GM06990 (cell line): ENCODE measurements at regions not wholly inside any gene's neighbourhood (a gene's known extent, or its start where the extent isn't known, plus 50 kb on each side); places are given as distances from the start of the nearest gene placed in this dataset.

ENCODE experiments used
- DNase-seq: peaks from one replicate; pipeline ENCODE4 v3.0.0-alpha.2; 2011; ENCODE audit not compliant: insufficient read length; ENCODE audit errors: extremely low read depth
- H3K27me3 ChIP-seq: replicated peaks from 2 replicates; pipeline ENCODE4 v1.6.0; 2011; ENCODE audit warnings: low read length; ENCODE audit not compliant: control insufficient read depth, insufficient read depth
- H3K36me3 ChIP-seq: 2 replicates; pipeline ENCODE4 v1.5.1; 2011; ENCODE audit warnings: low read length; ENCODE audit not compliant: control insufficient read depth, insufficient read depth
- H3K4me3 ChIP-seq: replicated peaks from 2 replicates; pipeline ENCODE4 v1.5.1; 2011; ENCODE audit warnings: low read depth, mild to moderate bottlenecking, control low read depth, low read length
- TF ChIP-seq, protein P1 (sequence below): IDR thresholded peaks from 2 replicates; pipeline ENCODE4 v1.5.1; 2011; ENCODE audit warnings: low read length, control low read depth, mild to moderate bottlenecking, inconsistent platforms; ENCODE audit not compliant: insufficient read depth, poor library complexity, severe bottlenecking

DNA sequence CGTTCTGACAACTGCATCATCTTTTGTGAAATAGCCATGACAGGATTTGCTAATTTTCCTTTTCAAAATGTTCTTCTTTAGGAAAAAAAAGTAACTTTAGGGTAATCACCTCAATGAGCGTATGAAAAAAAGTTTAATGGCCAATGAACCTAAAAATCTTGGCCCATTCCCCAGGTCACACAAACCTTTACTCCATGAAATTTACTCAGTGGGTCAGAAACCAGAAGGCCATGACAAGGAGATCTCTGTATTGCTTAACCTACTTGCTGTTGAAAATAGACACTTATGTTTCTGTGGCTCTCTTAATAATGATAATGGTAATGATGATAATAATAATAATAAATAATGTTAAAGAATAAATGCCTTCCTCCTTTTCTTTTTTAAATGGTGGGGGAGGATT is 180.8 kb upstream of the IRX3 start:
- no peaks in the 10 kb centered on the region for H3K36me3 ChIP-seq
- TF ChIP-seq, protein P1, sequence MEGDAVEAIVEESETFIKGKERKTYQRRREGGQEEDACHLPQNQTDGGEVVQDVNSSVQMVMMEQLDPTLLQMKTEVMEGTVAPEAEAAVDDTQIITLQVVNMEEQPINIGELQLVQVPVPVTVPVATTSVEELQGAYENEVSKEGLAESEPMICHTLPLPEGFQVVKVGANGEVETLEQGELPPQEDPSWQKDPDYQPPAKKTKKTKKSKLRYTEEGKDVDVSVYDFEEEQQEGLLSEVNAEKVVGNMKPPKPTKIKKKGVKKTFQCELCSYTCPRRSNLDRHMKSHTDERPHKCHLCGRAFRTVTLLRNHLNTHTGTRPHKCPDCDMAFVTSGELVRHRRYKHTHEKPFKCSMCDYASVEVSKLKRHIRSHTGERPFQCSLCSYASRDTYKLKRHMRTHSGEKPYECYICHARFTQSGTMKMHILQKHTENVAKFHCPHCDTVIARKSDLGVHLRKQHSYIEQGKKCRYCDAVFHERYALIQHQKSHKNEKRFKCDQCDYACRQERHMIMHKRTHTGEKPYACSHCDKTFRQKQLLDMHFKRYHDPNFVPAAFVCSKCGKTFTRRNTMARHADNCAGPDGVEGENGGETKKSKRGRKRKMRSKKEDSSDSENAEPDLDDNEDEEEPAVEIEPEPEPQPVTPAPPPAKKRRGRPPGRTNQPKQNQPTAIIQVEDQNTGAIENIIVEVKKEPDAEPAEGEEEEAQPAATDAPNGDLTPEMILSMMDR = no peak
- no peaks in the 10 kb centered on the region for H3K27me3 ChIP-seq
- DNase-seq = no peak
- H3K4me3 ChIP-seq = no peak overlapping the region

DNA sequence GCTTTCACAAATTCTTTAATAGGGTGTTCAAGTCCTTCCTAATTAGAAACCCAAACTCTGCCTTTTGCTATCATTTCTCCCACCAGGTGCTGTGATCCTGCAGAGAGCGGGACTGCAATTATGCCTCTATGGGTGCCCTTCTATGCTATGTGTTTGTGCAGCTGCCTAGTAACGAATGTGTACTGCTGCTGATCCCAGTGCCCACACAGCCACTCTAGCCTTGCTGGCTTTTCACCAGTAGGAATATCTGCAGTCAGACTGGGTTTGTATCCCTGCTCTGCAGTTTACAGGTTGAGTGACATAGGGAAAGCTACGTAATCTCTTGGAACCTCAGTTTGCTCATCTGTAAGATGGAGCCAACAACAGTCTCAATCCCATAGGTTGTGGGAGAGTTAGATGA is 179.6 kb upstream of the IRX3 start:
- DNase-seq = no peak
- Histone ChIP-seq H3K27me3 (no peaks in the 10 kb centered on the region), H3K4me3 (no peak overlapping the region), H3K36me3 (no peaks in the 10 kb centered on the region)
- TF ChIP-seq, protein P1 = no peak

DNA sequence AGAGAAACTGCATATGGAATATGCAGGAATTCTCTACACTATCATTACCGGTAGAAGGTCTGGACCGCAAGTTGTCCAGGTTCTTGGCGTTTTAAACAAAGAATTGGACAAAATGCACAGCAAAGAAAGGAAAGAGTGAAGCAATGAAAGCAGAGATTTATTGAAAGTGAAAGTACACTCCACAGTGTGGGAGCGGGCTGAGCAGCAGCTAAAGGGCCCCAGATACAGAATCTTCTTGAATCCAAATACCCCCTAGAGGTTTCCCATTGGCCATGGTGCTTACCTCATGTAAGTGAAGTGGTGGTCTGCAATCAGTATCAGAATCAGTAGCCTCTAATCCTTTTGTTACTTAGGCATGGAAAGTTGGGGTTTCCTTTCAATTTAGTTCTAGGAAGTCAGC is 178.5 kb upstream of the IRX3 start:
- Histone ChIP-seq H3K27me3 (no peaks in the 10 kb centered on the region), H3K36me3 (no peaks in the 10 kb centered on the region), H3K4me3 (no peak overlapping the region)
- TF ChIP-seq, protein P1 = no peak
- DNase-seq = no peak

DNA sequence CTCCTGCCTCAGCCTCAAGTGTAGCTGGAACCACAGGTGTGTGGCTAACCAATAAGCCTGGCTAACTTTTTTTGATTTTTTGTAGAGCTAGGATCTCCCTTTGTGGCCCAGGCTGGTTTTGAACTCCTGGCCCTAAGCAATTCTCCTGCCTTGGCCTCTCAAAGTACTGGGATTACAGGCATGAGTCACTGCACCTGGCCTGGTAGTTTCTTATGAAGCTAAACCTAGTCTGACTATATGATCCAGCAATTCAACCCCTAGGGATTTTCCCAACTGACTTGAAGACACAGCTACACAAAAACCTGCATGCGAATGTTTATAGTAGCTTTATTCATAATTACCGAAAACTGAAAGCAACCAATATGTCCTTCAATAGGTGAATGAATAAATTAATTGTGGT is 176.2 kb upstream of the IRX3 start:
- no peak for DNase-seq
- TF ChIP-seq, protein P1 = no peak
- Histone ChIP-seq H3K36me3 (no peaks in the 10 kb centered on the region), H3K4me3 (no peak overlapping the region), H3K27me3 (no peaks in the 10 kb centered on the region)

DNA sequence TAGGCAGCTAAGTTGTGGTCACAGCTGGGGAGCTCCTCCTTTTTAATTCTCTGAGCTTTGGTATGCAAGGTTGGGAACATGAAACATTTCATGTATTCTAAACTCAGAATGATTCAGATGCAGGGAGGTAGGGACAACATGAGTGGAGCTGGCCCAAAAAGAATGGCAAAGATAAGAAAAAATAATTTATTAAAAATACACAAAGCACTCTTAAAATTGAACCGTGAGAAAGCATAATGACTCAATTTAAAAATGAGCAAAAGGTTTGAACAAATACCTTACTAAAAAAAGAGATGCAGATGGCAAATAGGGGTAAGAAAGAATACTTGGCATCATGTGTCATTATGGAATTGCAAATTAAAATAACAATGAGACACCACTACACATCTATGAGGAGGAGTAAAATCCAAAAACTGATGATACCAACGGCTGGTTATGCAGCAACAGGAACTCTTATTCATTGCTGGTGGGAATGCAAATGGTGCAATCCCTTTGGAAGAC is 175.6 kb upstream of the IRX3 start:
- TF ChIP-seq, protein P1 = no peak
- H3K27me3 ChIP-seq = no peaks in the 10 kb centered on the region
- H3K4me3 ChIP-seq = no peak overlapping the region
- DNase-seq = no peak
- no peaks in the 10 kb centered on the region for H3K36me3 ChIP-seq

DNA sequence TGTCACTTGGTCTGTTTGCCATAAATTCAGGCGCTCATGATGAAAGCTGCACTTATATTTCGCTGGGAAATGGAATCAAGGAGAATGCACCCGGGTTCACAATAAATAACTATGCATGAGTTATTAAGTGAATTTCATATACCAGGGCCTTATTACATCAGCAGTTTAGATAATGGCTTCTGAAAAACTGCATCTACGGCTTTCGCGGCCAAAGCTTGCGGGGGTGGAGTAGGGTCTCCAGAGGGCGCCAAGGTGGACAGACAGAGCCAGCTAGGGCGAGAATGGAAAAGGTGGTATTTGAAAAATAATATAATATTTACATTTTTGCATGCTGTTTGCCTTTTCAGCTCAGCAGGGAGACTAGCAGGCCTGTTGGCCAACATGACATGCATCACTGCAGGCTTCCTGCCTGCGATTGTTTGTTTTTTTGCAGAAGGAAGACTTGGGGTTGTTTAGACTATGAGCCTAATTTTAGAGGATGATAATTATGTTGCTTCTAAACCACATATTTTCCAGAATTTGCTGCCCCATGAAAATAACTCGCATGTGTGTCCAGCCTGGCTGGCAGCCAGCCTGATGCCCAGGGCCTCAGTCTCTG is 173.8 kb upstream of the IRX3 start:
- no peak overlapping the region for H3K4me3 ChIP-seq
- no peaks in the 10 kb centered on the region for H3K27me3 ChIP-seq
- no peaks in the 10 kb centered on the region for H3K36me3 ChIP-seq
- TF ChIP-seq, protein P1 = no peak
- DNase-seq = no peak
